GM21381 (cell line): ENCODE measurements at regions not wholly inside any gene's neighbourhood (a gene's known extent, or its start where the extent isn't known, plus 50 kb on each side); places are given as distances from the start of the nearest gene placed in this dataset.
A peak's percentile ranks its signal among the peaks of the same experiment; 100 is the strongest.

Experiments
- ATAC-seq: cut with Tn5 transposase; IDR thresholded peaks from one replicate; pipeline ENCODE4 v1.9.1; 2021; ENCODE audit warnings: mild to moderate bottlenecking, moderate library complexity; ENCODE audit not compliant: unreplicated experiment

DNA sequence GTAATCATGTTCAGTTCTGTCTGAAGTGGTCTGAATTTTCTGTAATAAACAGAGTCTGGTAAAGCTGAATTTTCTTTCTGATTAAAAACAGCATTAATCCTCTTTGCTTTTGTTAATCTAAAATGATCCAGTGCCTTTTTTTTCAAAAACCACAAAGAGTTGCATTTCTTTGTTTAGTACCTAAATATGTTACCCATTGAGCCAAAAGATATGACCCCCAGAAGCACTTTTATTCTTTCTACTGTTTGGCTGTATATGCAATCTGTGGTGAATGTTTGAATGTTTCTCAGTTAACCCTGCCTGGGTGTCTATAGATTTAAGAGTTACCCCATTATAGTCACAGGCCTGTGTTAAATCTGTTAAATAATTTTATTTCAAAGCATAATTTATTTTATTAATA is 394.8 kb downstream of the PTPRC start:
- no peak for ATAC-seq

DNA sequence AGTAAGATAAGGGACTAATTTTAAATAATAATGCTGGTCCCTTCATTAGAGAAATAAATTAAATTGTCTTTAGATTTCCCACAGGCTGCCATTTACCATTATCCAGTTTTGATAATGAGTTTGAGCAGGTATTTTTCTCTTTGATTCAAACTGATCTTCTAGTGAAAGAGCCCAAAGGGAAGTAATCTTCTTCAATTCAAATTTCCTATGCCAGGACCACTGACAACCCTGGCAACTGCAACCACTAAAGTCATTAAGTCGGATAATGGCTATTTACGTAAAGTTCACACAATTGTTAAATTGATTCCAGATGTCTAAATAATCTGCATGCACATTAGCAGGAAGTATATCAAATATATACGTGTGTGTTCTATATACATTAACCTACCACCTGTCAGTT is 399.3 kb downstream of the PTPRC start:
- no peak for ATAC-seq

DNA sequence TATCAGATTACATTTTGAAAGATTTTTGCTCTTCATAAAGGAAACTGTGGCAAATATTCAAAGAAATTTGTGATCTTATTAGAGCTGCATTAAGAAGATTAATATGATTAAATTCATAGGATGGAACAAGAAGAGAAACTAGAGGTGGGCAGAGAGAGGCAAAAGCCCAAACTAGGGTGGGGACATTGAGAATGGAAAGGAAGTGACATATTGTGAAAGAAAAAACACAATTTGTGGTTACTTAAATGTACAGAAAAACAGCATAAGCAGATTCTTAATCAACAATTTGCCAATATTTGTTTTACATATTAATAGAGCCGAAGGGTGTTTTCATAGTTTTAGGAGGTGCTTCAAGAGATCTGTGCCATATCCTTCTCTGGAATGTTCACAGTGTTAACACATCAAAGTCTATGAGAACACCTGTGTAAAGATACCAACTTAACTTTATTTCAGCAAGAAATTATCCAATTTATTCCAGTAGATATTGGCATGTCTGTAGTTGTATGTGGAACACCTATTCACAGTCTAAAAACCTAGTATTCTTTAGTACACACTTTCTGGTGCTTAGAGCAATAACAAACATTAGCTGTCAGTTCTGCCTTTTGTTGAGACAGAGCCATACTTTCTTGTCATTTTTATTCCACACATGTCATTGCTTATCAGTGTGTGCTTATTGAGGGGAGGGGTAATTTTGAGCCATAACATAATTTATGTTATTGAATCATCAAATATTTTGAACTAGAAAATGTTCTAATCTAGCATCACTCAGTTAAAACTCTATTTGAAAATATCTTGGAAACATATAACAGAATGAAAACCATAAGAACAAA is 401.5 kb downstream of the PTPRC start:
- ATAC-seq, result no peak

DNA sequence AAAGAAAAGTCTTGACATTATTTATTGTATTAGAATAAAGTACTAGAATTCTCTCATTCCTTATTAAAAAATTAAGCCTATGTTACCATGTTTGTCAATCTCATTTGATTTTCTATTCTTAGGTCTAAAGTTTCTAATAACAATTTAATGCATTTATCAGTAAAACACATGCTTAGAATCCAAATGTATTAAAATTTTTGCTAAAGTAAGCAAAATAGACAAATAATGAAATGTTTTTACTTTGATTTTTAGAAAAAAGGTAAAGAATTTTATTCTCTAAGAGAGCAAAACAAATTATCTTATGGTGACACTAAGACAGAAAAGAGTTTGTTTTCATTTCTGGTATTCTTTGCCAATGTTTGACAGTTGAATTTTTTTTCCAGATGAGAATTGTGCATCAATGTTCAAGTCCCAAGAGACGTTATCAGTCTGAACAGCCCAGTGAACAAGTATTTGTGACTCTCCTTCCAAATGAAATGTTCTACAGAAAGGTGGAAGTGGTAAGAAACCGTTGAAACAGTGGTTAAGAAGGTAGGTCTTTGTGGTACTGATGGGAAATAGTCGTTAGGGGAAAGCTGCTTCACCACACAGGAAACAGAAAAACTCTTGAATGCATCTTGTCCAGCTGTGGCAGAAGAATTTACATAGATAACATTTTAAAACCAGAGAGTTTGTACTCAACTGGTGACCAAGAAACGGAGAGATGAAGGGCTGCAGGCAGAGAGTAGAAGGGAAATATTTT is 402.5 kb downstream of the PTPRC start:
- ATAC-seq, result peak; percentile 98

DNA sequence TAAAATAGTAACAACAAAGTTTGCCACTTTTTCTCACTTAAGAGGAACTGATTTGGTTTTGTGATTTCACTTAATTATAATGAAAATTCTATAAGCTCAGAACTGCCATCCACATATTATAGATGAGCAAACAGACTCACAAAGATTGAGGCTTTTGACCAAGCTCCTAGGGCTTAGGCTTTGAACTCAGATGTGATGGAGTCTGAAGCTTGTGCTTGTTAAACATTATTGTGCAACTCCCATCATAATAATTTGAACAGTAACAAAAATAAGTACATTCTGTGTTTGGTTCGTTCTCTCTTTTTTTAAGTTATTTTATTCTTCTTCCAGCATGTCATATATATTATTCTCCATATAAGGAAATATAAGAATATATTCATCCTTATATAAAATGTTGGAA is 403.4 kb downstream of the PTPRC start:
- ATAC-seq, result no peak

DNA sequence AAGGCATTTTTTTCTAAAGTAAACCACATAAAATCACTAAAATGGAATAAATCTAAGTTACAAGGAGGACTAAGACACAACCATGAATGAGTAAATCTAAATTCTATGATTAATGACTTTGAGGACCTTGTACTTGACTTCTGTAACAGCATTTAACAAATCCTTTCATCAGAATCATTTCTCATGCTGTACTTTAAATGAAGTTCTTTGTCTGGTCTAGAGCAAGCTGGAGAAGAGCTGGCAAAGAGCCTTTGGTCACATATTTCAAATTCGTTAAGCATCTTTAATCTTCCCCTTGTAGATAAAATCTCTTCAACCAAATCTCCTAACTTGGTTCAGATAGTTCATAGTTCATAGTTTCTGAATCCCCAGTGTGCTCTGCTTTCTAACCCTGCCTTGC is 405.4 kb downstream of the PTPRC start:
- ATAC-seq, result no peak

DNA sequence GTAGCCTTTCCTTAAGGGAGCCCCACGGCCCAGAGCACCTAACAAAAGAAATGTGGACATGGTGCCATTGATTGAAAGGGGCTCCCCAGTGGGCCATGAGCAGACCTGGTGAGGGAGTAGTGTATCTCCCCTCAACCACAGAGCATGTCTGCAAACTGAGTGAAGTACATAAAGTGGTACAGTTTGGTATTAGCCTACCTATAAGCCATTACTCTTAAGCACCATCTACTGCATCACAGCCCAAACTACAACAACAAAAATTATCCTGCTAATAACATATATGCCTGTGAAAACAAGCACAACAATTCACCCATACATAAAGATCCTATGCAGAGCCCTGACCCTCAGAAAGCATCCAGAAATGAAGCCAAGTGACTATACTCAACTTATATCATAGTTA is 407.8 kb downstream of the PTPRC start:
- no peak for ATAC-seq

DNA sequence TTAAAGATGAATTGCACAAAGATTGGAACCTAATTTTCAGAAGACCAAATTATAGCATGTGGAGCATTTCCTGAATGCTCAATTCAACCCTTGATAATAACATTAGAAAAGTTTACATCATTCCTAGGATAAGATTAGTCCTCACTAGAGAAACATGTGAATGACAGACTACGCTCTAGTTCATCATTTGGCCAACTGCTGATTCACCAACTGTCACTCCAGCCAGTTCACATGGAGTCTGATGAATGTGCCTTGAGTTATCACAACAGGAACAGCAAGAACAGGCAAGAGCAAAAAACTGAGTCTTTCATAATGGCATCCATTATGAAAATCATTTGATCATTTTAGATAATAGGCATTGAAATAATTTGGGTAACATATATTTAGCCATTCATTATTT is 415.9 kb downstream of the PTPRC start:
- no peak for ATAC-seq

DNA sequence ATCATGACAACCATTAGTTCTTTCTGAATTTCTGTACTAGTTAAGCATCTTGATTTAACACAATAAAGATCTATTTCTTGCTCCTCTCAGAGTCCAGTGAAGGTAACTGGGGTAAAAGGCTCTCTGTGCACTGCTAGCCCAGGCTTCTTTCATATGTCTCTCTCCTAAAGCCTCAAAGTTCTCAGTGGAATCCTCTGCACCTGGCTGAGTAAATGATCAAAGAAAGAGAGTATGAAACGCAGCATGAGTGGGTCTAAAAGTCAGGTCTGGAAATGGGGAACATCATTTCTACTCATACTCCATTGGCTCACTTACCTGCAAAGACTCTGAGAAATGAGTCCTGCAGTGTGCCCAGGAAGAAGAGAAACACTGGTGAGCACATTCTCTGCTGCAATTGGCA is 418.5 kb downstream of the PTPRC start:
- ATAC-seq, result no peak

DNA sequence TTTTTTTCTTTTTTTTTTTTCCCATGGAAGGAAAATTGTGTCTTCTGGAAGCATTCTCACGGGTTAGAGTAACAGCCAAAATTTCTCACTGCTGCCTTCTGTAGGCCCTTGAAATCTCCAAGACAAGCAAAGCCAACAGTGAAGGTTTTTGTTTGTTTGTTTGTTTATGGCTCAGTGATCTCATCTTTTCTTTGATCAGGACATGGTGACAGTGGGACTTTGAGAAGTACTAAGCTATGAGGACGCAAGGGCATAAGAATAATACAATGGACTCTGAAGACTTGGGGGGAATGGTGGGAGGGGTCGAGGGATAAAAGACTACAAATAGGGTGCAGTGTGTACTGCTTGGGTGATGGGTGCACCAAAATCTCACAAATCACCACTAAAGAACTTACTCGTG is 419.4 kb downstream of the PTPRC start:
- no peak for ATAC-seq

DNA sequence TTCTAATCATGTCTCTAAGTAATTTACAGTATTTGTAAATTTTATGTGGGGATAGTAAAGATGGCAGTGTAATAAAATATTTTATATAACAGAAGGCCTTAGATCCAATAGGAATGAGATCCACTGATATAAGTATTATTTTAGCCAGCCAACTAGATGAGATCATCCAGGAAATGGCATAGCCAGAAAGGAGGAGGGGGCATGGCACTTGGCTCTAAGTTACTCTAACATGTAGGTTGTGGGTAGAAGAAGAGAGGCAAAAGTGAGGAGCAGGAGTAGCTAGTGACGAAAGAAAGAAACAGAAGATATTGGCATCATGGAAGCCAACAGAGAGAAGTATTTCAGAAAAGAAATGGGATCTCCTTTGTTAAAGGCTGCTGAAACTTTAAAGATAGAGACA is 426.1 kb downstream of the PTPRC start:
- ATAC-seq, result no peak

DNA sequence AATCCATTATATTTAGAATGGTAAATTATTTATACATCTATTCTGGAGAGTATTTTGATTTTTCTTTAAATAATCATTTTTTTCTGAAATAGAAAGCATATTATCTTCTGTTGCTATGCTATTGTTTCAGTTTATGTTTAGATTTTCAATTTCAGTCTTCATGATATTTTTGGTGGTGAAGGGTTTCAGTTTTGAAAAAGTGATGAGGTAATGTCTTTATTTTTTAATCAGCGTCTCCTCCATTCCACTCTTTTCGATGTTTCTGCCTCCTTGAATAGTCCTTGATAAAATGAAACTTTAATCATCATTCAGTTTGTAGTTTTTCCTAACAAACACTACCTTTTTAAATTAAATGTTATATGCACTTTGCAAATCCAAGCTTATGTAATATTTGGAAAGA is 428.6 kb downstream of the PTPRC start:
- peak; percentile 87 for ATAC-seq

DNA sequence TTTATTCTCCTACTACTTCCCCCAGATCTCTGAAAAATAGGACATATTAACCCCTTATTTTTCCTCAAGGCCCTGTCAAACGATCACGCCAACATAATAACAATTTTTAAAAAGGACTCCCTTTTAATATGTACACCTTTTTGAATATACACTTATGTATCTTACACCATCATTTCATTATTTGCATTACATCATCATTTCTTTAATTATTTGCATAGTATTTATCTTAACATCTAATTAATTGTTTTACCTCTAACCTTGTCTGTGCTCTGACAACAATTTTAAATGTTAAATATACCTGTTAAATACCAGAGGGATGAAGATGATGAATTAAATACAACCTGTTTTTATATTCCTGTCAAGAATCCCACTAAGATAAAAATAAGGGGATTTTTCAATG is 432.2 kb downstream of the PTPRC start:
- no peak for ATAC-seq

DNA sequence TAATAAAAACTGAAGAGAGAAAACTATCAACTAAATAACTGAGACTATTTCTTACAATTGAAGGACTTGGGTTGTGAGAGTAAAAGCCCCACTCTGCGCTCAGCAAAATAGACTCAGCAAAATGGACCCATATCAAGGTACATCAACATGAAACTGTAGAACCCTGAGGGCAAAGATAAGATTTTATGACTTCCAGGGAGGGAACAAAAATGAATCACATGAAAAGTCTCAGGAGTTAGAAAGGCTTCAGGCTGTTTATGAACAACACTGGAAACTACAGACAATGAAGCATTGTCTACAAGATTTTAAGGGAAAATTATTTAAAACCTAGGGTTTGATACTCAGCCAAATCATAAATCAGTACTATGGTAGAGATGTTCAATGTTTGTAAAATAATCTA is 434.3 kb downstream of the PTPRC start:
- ATAC-seq, result no peak

DNA sequence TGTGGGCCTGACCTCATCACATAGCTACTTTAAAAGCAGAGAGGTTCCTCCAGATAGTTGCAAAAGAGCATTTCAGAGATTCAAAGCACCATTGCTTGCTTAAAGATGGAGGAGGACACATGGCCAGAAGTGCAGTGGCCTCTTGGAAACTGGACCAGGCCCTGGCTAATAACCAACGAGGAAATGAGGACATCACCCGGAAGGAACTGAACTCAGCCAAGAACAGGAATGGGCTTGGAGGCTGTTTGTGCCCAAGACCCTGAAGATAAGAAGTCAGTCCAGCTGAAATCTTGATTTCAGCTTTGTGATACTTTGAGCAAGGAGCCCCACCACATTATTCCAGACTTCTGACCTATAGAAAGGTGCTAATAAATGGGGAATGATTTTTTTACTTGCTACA is 437.0 kb downstream of the PTPRC start:
- ATAC-seq, result no peak

DNA sequence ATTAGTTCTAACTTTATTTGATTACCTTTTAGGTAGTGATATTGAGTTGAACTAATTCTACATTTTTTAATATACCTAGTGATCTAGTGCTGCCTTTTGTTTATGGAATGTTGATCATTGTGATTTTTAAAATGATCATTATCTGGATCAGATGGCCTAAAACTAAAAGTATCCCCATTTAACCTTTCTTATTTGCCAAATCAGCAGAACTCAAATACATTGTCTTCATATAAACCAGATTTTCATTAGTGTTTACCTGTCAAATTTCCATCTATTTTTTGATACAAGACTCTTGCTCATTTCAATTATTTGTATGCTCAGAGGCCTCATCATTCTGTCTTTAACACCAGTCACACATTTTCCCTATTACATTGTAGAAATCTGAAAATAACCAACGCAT is 441.2 kb downstream of the PTPRC start:
- ATAC-seq, result no peak

DNA sequence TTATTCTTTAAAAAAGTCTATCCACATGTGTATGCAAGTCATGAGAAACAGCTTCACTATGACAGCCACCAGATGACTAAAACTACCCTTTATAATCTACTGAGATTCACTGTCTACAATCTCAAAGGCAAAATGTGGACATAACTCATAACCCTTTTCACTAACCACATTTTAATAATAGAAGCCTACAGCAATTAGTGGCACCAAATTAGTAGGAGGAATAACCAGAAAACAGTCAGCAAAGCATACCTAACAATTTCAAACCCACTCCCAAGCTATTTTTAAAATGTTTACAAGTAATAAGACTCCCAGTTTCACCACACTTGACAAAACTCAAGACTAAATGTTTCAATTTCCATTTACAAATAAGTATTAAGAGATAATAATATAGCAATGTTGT is 442.9 kb downstream of the PTPRC start:
- ATAC-seq, result peak; percentile 71

DNA sequence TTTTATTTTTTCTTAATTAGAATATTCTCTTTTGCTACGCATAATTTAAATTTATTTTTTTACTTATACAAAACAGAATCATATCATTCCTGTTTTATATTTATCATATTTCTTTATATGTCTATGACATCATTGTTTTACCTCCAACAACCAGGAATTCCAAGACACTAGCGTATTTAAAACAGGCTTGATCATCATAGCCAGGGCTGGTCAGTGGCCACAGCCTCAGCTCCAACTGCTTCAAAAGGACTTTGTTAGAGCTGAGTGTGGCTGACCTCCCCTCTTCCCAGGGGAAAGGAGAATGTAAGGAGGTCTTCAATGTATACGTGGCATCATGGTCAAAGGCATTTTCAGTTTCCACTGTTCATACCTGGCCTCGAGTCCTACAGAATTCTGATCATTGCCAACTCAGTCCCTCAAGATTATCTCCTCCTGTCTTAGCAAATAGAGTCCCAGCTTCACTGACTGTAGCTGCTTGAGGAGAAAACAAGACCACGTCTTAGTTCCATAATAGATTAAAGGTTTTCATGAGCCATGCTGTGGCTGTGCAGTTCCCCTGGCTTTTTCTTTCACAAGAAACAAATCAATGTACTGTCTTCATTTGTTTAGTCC is 444.0 kb downstream of the PTPRC start:
- ATAC-seq, result no peak

DNA sequence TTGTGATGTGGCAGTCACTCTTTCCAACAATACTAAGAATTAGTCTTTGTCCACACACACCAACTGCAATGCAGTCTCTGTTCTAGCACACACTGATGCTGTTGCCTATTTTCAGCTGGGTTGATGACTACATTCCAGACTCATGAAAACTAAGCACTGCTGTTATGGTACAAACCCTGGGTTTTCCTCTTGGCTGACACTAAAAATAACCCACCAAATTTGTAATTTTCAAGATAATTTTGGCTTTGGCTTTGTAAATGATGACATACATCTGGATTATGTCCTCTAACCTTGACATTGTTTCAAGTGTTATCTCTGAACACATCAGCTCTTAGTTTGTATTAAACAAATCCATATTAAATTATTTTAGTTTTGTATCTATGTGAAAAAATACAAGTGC is 444.8 kb downstream of the PTPRC start:
- no peak for ATAC-seq

DNA sequence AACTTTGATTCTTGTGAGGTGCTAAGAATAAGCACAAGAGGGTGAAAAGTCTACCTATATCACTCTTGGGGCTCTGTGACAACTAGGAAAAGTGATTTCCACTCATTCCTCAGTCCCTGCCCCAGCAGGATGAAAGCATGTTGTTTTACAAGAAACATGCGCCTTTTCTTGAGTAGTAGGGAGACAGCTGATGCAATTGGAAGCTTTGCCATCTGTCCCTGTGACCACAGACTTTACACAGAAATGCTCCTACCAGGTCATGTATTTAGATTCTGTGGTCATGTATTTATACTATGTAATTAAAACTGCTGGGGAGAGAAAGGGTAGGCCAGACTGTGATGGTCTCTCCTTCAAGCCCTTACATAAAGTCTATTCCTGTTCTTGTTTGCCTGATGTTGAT is 445.5 kb downstream of the PTPRC start:
- no peak for ATAC-seq

DNA sequence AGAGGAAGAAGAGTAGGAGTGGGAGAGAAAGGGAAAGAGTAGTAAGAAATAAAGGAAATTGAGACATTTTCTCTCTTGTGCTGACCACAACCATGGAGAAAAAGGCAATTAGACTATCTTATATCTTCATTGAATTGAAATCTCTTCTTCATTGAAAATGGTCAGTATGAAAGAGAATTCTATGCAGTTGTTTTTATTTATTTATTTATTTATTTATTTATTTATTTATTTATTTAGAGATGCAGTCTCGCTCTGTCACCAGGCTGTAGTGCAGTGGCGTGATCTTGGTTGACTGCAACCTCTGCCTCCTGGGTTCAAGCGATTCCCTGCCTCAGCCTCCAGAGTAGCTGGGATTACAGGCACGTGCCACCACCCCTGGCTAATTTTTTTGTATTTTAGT is 447.1 kb downstream of the PTPRC start:
- no peak for ATAC-seq

DNA sequence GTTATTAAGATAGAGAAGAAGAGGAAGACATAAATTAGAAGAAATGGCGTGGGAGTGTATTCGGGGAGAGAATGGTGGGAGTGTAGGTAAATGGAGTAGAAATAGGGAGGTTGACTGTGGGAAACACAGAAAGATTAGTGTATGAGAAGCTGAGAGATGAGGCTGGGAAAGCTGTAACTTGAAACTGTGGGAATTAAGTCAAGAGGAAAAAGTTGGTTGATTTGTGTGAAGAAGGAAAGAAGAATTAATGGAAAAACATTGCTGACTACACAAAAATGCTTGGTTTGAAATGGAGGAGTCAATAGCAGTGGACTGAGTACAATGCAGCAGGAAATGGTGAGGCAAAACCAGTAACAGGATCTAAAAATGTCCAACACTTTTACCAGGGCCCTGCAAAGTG is 448.3 kb downstream of the PTPRC start:
- ATAC-seq, result no peak
